Astrocyte (in vitro differentiated cells and primary cell): ENCODE measurements at regions not wholly inside any gene's neighbourhood (a gene's known extent, or its start where the extent isn't known, plus 50 kb on each side); places are given as distances from the start of the nearest gene placed in this dataset.

Source experiments
- DNase-seq: peaks from one replicate; pipeline ENCODE4 v3.0.0-alpha.2; 2010; ENCODE audit warnings: low read depth
- FAIRE-seq: peaks from 2 replicates; lab custom pipeline; 2011; peaks lifted over from hg19 to GRCh38; lab: Jason Lieb, UNC
- H2AFZ ChIP-seq: 2 replicates; pipeline ENCODE4 v1.6.0; 2012; ENCODE audit warnings: low read depth, low read length, inconsistent platforms
- H3K27ac ChIP-seq: 2 replicates; pipeline ENCODE4 v1.5.1; 2011; ENCODE audit warnings: low read depth, low read length, inconsistent platforms
- H3K27me3 ChIP-seq: 2 replicates; pipeline ENCODE4 v1.6.0; 2011; ENCODE audit warnings: low read length, inconsistent platforms; ENCODE audit not compliant: insufficient read depth
- H3K36me3 ChIP-seq: 2 replicates; pipeline ENCODE4 v1.5.1; 2011; ENCODE audit warnings: low read length, inconsistent platforms; ENCODE audit not compliant: insufficient read depth
- H3K4me1 ChIP-seq: 2 replicates; pipeline ENCODE4 v1.5.1; 2011; ENCODE audit warnings: low read length, inconsistent platforms; ENCODE audit not compliant: insufficient read depth
- H3K4me2 ChIP-seq: 2 replicates; pipeline ENCODE4 v1.6.0; 2012; ENCODE audit warnings: low read length, inconsistent platforms
- H3K4me3 ChIP-seq: 2 replicates; pipeline ENCODE4 v1.5.1; 2011; ENCODE audit warnings: low read depth, mild to moderate bottlenecking, low read length, inconsistent platforms; ENCODE audit not compliant: insufficient read depth
- H3K79me2 ChIP-seq: 2 replicates; pipeline ENCODE4 v1.6.0; 2012; ENCODE audit warnings: mild to moderate bottlenecking, low read length, inconsistent platforms; ENCODE audit not compliant: insufficient read depth
- H3K9ac ChIP-seq: 2 replicates; pipeline ENCODE4 v1.6.0; 2012; ENCODE audit warnings: mild to moderate bottlenecking, low read length, inconsistent platforms
- H3K9me3 ChIP-seq: 2 replicates; pipeline ENCODE4 v1.5.1; 2012; ENCODE audit warnings: low read depth, mild to moderate bottlenecking, low read length, inconsistent platforms; ENCODE audit not compliant: insufficient read depth
- H4K20me1 ChIP-seq: 2 replicates; pipeline ENCODE4 v1.6.0; 2012; ENCODE audit warnings: low read length, inconsistent platforms; ENCODE audit not compliant: insufficient read depth
- H3K27ac Mint-ChIP-seq: one replicate; pipeline ENCODE4 v1.8.0; 2021; ENCODE audit warnings: mild to moderate bottlenecking, mixed read lengths; ENCODE audit not compliant: unreplicated experiment
- H3K27me3 Mint-ChIP-seq: one replicate; pipeline ENCODE4 v1.8.0; 2021; ENCODE audit warnings: low read depth, mixed read lengths; ENCODE audit not compliant: unreplicated experiment
- H3K36me3 Mint-ChIP-seq: one replicate; pipeline ENCODE4 v1.8.0; 2021; ENCODE audit warnings: low read depth, mixed read lengths; ENCODE audit not compliant: unreplicated experiment
- H3K4me1 Mint-ChIP-seq: one replicate; pipeline ENCODE4 v1.8.0; 2021; ENCODE audit warnings: low read depth, mixed read lengths; ENCODE audit not compliant: unreplicated experiment
- H3K4me3 Mint-ChIP-seq: one replicate; pipeline ENCODE4 v1.8.0; 2021; ENCODE audit warnings: mild to moderate bottlenecking, moderate library complexity, mixed read lengths; ENCODE audit not compliant: unreplicated experiment
- H3K9me3 Mint-ChIP-seq: one replicate; pipeline ENCODE4 v1.8.0; 2021; ENCODE audit warnings: mild to moderate bottlenecking, mixed read lengths; ENCODE audit not compliant: unreplicated experiment
- CTCF ChIP-seq: IDR thresholded peaks from 2 replicates; pipeline ENCODE4 v1.5.1; 2011; ENCODE audit warnings: low read depth, mild to moderate bottlenecking, inconsistent platforms, low read length, moderate library complexity; ENCODE audit not compliant: insufficient read depth
- EZH2 ChIP-seq: IDR thresholded peaks from 2 replicates; pipeline ENCODE4 v1.6.1; 2012; ENCODE audit warnings: mild to moderate bottlenecking, low read length, inconsistent platforms; ENCODE audit not compliant: insufficient read depth

DNA sequence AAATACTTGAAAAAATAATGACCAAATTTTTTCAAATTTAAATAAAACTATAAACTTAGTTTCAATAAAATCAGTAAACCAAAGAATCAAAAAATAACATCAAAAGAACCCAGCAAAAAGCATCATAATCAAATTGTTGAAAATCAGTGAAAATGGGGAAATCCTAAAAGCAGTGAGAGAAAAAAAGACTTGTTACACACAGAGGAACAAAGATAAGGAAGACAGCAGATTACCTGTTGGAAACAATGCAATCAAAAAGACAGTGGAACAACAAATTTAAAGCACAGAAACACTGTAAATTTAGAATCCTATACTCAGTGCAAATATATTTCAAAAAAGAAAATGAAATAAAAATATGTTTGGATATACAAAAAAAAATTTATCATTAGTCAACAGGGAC, 156.2 kb upstream of the LMCD1 start:
- Mint-ChIP-seq H3K4me3 (no peak overlapping the region), H3K36me3 (no peaks in the 10 kb centered on the region), H3K27ac (no peak overlapping the region), H3K4me1 (no peaks in the 10 kb centered on the region), H3K27me3 (no peaks in the 10 kb centered on the region), H3K9me3 (peaks cover 6% of the 10 kb centered on the region)
- no peaks in the 10 kb centered on the region for H3K79me2 ChIP-seq
- DNase-seq = no peak
- TF ChIP-seq CTCF = no peak
- TF ChIP-seq EZH2 = no peak
- no peaks in the 10 kb centered on the region for H3K9me3 ChIP-seq
- H3K27ac ChIP-seq = no peak overlapping the region
- H3K4me3 ChIP-seq = no peak overlapping the region
- H3K27me3 ChIP-seq = no peaks in the 10 kb centered on the region
- H4K20me1 ChIP-seq = no peaks in the 10 kb centered on the region
- H3K4me2 ChIP-seq = no peak overlapping the region
- FAIRE-seq = no peak
- no peaks in the 10 kb centered on the region for H3K4me1 ChIP-seq
- H3K9ac ChIP-seq = no peak overlapping the region
- H2AFZ ChIP-seq = no peak overlapping the region
- no peaks in the 10 kb centered on the region for H3K36me3 ChIP-seq

GRCh38 chr3:8348076-8348475, 153.5 kb upstream of the LMCD1 start:
- no peaks in the 10 kb centered on the region for H4K20me1 ChIP-seq
- H3K27me3 Mint-ChIP-seq = no peaks in the 10 kb centered on the region
- H3K4me3 Mint-ChIP-seq = no peak overlapping the region
- H3K4me1 Mint-ChIP-seq = no peaks in the 10 kb centered on the region
- no peak overlapping the region for H3K27ac Mint-ChIP-seq
- DNase-seq = no peak
- no peak overlapping the region for H3K27ac ChIP-seq
- H3K9ac ChIP-seq = no peak overlapping the region
- H3K27me3 ChIP-seq = no peaks in the 10 kb centered on the region
- FAIRE-seq = no peak
- no peaks in the 10 kb centered on the region for H3K9me3 ChIP-seq
- TF ChIP-seq EZH2 (no peak), CTCF (no peak)
- peaks cover 9% of the 10 kb centered on the region for H3K9me3 Mint-ChIP-seq
- H3K79me2 ChIP-seq = no peaks in the 10 kb centered on the region
- no peaks in the 10 kb centered on the region for H3K4me1 ChIP-seq
- no peak overlapping the region for H3K4me2 ChIP-seq
- H3K36me3 Mint-ChIP-seq = no peaks in the 10 kb centered on the region
- no peaks in the 10 kb centered on the region for H3K36me3 ChIP-seq
- no peak overlapping the region for H3K4me3 ChIP-seq
- H2AFZ ChIP-seq = no peak overlapping the region

GRCh38 chr3:8352475-8352874, 149.1 kb upstream of the LMCD1 start:
- TF ChIP-seq CTCF (no peak), EZH2 (no peak)
- no peaks in the 10 kb centered on the region for H3K27me3 Mint-ChIP-seq

More at GRCh38 chr3:8352475-8352874, 149.1 kb upstream of the LMCD1 start:
- Histone ChIP-seq H3K36me3 (no peaks in the 10 kb centered on the region), H3K9me3 (no peaks in the 10 kb centered on the region), H3K27ac (no peak overlapping the region), H4K20me1 (no peaks in the 10 kb centered on the region), H3K4me3 (no peak overlapping the region), H2AFZ (no peak overlapping the region), H3K79me2 (no peaks in the 10 kb centered on the region), H3K4me2 (no peak overlapping the region), H3K9ac (no peak overlapping the region), H3K4me1 (no peaks in the 10 kb centered on the region), H3K27me3 (no peaks in the 10 kb centered on the region)
- no peak for FAIRE-seq
- no peak overlapping the region for H3K27ac Mint-ChIP-seq
- H3K4me3 Mint-ChIP-seq = no peak overlapping the region
- H3K36me3 Mint-ChIP-seq = no peaks in the 10 kb centered on the region
- peaks cover 5% of the 10 kb centered on the region for H3K9me3 Mint-ChIP-seq
- peaks cover 1% of the 10 kb centered on the region for H3K4me1 Mint-ChIP-seq
- DNase-seq = no peak
